ENCODE measurements at regions not wholly inside any gene's neighbourhood (a gene's known extent, or its start where the extent isn't known, plus 50 kb on each side); places are given as distances from the start of the nearest gene placed in this dataset.

DNA sequence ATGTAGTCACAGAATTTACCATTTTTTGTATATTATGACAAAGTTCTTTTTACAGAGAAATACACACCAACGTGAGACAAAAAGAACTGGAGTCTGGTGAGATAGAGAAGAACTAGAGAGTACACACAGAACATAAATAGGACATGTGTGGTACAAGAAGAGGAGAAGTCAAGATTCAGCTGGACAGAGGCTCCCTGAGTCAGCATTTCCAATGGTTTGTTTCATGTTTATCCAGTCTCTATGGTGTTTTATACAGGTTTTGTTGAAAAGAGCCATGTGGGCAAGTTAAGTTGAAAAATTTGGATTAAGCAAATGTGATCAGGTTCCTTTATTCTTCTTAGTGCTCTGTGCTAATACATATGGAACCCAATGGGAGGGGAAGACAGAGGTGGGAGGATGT lies 105.5 kb upstream of the AKR1E2 start:
- no peak overlapping the region for H3T11ph ChIP-seq (ENCODE audit: low read length)

More for the DNA sequence above, 105.5 kb upstream of the AKR1E2 start:
- Histone ChIP-seq H2BK15ac (ENCODE audit: low read depth, low read length) (no peak overlapping the region), H2BK12ac (ENCODE audit: insufficient read length, low read depth, low read length) (no peak overlapping the region), H3K14ac (ENCODE audit: insufficient read depth, low read length) (no peak overlapping the region), H3K23ac (ENCODE audit: insufficient read length, low read depth, low read length) (no peak overlapping the region), H3K4ac (ENCODE audit: low read depth, low read length) (no peak overlapping the region), H3K4me1 (ENCODE audit: insufficient read depth, low read length) (no peaks in the 10 kb centered on the region; the same call in 1 of the 2 replicates), H3K79me1 (ENCODE audit: insufficient read depth, low read depth, low read length, poor library complexity, severe bottlenecking) (no peaks in the 10 kb centered on the region), H4K20me1 (ENCODE audit: control insufficient read depth, insufficient read depth, insufficient read length) (no peaks in the 10 kb centered on the region), H2AFZ (ENCODE audit: low read length) (no peak overlapping the region), H3K18ac (ENCODE audit: insufficient read length, low read depth, low read length) (no peak overlapping the region), H3K27ac (ENCODE audit: insufficient read length, low read depth, low read length) (no peak overlapping the region), H3K27me3 (ENCODE audit: insufficient read depth, low read length) (no peaks in the 10 kb centered on the region), H3K4me2 (ENCODE audit: insufficient read depth, insufficient read length, low read length) (no peak overlapping the region), H4K91ac (ENCODE audit: insufficient read length, low read depth, low read length) (no peak overlapping the region), H3K23me2 (ENCODE audit: insufficient read length, low read depth, low read length, poor library complexity, severe bottlenecking) (no peaks in the 10 kb centered on the region), H2BK20ac (ENCODE audit: low read depth, low read length, poor library complexity, severe bottlenecking) (no peak overlapping the region), H3K9me3 (ENCODE audit: control insufficient read depth, low read depth, low read length) (no peaks in the 10 kb centered on the region), H4K8ac (replicated peaks; ENCODE audit: insufficient read length, low read depth, low read length) (no peak overlapping the region), H2AK5ac (ENCODE audit: insufficient read length, low read length) (no peak overlapping the region), H3K9ac (ENCODE audit: extremely low read depth, insufficient read length, low read length) (no peak overlapping the region), H2BK120ac (ENCODE audit: low read depth, low read length, poor library complexity, severe bottlenecking) (no peak overlapping the region), H3K79me2 (ENCODE audit: insufficient read depth, low read length) (no peaks in the 10 kb centered on the region), H4K5ac (ENCODE audit: insufficient read length, low read depth, low read length) (no peak overlapping the region), H3K56ac (ENCODE audit: insufficient read length, low read depth, low read length) (no peak overlapping the region), H2BK5ac (ENCODE audit: insufficient read length, low read length) (no peak overlapping the region)
- no peak overlapping the region for H3K4me3 Mint-ChIP-seq
- no peak for DNase-seq
- peaks cover 2% of the 10 kb centered on the region; the same call in 1 of the 2 replicates for H3K27me3 Mint-ChIP-seq (ENCODE audit: low read depth)
- no CpG with 5 or more reads among the region's 1 CpG for WGBS (ENCODE audit: extremely low coverage, insufficient read length, low lambda C conversion rate)
- TF ChIP-seq, protein P1, sequence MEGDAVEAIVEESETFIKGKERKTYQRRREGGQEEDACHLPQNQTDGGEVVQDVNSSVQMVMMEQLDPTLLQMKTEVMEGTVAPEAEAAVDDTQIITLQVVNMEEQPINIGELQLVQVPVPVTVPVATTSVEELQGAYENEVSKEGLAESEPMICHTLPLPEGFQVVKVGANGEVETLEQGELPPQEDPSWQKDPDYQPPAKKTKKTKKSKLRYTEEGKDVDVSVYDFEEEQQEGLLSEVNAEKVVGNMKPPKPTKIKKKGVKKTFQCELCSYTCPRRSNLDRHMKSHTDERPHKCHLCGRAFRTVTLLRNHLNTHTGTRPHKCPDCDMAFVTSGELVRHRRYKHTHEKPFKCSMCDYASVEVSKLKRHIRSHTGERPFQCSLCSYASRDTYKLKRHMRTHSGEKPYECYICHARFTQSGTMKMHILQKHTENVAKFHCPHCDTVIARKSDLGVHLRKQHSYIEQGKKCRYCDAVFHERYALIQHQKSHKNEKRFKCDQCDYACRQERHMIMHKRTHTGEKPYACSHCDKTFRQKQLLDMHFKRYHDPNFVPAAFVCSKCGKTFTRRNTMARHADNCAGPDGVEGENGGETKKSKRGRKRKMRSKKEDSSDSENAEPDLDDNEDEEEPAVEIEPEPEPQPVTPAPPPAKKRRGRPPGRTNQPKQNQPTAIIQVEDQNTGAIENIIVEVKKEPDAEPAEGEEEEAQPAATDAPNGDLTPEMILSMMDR (conservative IDR thresholded peaks at IDR 0.05) = no peak
- no peak overlapping the region; a peak in 1 of 7 replicates for H3K27ac Mint-ChIP-seq
- peaks cover 0 to 4% (median 0%) of the 10 kb centered on the region in 3 experiments; a peak in 2 of 7 replicates for H3K36me3 Mint-ChIP-seq (ENCODE audit: insufficient read depth in 1 of 3, low read depth in 3 of 3)
- peaks cover 7% of the 10 kb centered on the region in 2 experiments for H3K4me1 Mint-ChIP-seq
- peaks cover 0 to 4% of the 10 kb centered on the region in 2 experiments; a peak in 1 of 5 replicates for H3K9me3 Mint-ChIP-seq
